Esophagus squamous epithelium (tissue), 4 donors: ENCODE measurements at regions not wholly inside any gene's neighbourhood (a gene's known extent, or its start where the extent isn't known, plus 50 kb on each side); places are given as distances from the start of the nearest gene placed in this dataset.

Experiments
- POLR2A ChIP-seq, 4 donors: fragments of 450-650 bp; IDR thresholded peaks; one replicate each; pipeline ENCODE4 v1.6.1; 2017; ENCODE audit warnings: antibody characterized with exemption in 4 of 4, mild to moderate bottlenecking in 4 of 4, moderate library complexity in 3 of 4
- TF ChIP-seq, protein P1 (sequence below), 6 experiments: fragments of 450-650 bp in 4 of 6; fragments of 200-600 bp in 2 of 6; sonication (generic) in 2 of 6; IDR thresholded peaks; one replicate each; pipeline ENCODE4 v1.5.1; 2016 to 2019; ENCODE audit warnings: antibody characterized with exemption in 6 of 6, mild to moderate bottlenecking in 4 of 6, moderate library complexity in 4 of 6

GRCh38 chr12:67592228-67593011, 56.1 kb upstream of the DYRK2 start:
- TF ChIP-seq, protein P1, sequence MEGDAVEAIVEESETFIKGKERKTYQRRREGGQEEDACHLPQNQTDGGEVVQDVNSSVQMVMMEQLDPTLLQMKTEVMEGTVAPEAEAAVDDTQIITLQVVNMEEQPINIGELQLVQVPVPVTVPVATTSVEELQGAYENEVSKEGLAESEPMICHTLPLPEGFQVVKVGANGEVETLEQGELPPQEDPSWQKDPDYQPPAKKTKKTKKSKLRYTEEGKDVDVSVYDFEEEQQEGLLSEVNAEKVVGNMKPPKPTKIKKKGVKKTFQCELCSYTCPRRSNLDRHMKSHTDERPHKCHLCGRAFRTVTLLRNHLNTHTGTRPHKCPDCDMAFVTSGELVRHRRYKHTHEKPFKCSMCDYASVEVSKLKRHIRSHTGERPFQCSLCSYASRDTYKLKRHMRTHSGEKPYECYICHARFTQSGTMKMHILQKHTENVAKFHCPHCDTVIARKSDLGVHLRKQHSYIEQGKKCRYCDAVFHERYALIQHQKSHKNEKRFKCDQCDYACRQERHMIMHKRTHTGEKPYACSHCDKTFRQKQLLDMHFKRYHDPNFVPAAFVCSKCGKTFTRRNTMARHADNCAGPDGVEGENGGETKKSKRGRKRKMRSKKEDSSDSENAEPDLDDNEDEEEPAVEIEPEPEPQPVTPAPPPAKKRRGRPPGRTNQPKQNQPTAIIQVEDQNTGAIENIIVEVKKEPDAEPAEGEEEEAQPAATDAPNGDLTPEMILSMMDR (IDR thresholded peaks at IDR 0.05), result no peak
- TF ChIP-seq POLR2A (IDR thresholded peaks at IDR 0.05), result no peak
